ENCODE measurements at regions not wholly inside any gene's neighbourhood (a gene's known extent, or its start where the extent isn't known, plus 50 kb on each side); places are given as distances from the start of the nearest gene placed in this dataset.
"Not testable (repeated sequence)": the region's sequence is repeated elsewhere in the genome, so short reads cannot be mapped to it uniquely, and the experiment has no call there.

- DNase-seq (ENCODE audit: low spot score): no peak
Measured at GRCh38 chrX:40414335-40414734, 166.4 kb upstream of the ATP6AP2 start.

DNA sequence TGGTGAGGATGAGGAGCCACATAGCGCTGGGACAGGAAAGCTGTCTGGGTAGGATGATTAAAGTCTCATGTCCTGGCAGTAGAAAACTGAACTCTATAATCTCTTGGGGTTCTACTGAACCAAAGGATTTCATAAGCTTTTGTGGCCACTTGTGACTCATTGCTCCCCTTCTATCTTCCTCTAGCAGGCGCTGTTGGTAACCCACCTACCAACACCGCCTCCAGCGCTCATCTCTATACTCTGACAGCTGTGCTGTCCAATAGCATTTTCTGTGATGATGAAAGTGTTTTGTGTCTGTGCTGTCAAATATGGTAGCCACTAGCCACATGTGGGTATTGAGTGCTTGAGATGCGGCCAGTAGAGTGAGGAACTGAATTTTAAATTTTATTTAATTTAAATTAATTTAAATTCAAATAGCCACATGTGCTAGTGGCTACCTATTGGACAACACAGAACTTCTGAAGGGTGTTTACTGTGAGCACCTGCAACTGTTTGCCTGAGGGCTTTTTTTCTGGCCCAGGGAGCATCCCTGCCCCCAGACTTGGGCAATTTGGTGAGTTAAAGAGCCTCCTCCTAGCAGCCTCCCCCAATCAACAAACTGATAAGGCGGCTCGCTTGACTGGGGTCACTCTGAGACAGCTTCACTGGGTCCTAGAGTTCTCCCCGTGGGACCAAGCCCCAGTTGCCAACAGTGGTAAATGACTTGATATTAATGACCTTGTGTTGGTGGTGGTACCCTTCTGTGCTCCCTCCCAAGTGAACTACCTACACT is 169.2 kb upstream of the ATP6AP2 start:
- DNase-seq (ENCODE audit: low spot score): no peak

- DNase-seq (ENCODE audit: low spot score): no peak
Measured at GRCh38 chrX:40410859-40411258, 169.9 kb upstream of the ATP6AP2 start.

- no peak for DNase-seq (ENCODE audit: low spot score)
Measured at GRCh38 chrX:40406330-40406859, 174.4 kb upstream of the ATP6AP2 start.

DNA sequence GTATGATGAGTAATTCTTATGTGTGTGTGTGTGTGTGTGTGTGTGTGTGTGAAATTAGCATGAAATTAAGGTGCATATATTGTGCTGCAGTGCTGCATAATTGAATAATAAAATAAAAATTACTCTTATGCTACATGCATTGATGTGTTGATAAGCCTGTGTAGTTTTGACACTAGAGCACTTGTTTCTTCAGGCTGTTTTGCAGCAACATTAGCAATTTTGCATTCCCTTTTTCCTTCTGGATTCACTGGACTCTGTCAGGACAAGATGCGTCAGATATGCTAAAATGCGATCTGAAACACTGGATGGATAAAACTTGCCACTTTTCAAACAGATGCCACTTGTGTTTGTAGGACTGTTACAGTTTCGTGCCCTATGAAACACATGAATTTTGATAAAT is 175.4 kb upstream of the ATP6AP2 start:
- DNase-seq (ENCODE audit: low spot score): no peak

DNA sequence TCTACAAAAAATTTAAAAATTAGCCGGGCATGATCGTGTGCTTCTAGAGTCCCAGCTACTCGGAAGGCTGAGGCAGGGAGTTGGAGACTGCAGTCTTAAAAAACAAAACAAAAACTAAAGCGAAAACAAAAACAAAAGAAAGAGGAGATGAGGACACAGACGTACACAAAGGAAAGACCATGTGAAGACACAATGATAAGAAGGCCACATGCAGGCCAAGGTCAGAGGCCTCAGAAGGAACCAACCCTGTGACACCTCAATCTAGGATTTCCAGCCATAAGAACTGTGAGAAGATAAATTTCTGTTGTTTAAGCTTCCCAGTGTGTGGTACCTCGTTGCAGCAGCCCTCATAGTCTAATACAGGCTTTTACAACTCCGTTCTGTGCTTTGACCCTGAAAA is 177.0 kb upstream of the ATP6AP2 start:
- DNase-seq (ENCODE audit: low spot score): no peak

GRCh38 chrX:40402831-40403533 is 177.8 kb upstream of the ATP6AP2 start:
- DNase-seq (ENCODE audit: low spot score): no peak

GRCh38 chrX:40395102-40395501 is 185.7 kb upstream of the ATP6AP2 start:
- DNase-seq (ENCODE audit: low spot score): no peak

DNA sequence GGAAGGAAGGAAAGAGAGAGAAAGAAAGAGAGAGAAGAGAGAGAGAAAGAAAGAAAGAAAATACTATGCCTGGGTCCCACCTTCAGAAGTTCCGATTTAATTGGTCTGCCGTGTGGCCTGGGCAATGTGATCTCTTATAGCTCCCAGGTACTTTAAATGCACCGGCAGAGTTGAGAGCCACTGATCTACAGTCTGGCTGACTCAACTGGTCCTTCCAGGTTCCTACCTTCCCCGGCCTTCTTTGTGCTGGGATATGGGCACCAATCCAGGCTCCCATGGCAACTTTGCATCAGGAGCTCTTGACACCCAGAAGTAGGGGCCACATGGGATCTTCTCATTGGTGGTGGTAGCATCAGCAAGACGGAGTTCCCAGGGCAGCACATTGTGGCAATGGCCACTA is 186.5 kb upstream of the ATP6AP2 start:
- no peak for DNase-seq (ENCODE audit: low spot score)

- no peak for DNase-seq (ENCODE audit: low spot score)
Measured at GRCh38 chrX:40392599-40392998, 188.2 kb upstream of the ATP6AP2 start.

GRCh38 chrX:40391662-40392061 is 189.1 kb upstream of the ATP6AP2 start:
- no peak for DNase-seq (ENCODE audit: low spot score)

DNA sequence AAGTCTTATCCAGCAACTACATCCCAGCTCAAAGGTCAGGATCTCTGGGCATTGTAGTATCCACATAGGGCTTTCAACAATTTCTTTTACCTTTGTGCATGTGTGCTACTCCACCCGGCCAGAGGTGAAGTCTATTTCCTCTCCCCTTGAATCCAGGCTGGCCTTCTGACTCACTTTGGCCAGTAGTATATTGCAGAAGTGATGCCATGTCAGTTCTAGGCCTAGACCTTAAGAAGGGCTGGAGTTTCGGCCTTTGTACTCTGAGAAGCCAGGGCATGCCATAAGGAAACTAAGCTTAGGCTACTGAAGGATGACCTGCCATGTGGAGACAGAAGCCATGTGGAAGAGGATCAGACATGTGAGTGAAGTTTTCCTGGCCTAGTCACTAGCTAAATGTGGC is 191.2 kb upstream of the ATP6AP2 start:
- no peak for DNase-seq (ENCODE audit: low spot score)

DNA sequence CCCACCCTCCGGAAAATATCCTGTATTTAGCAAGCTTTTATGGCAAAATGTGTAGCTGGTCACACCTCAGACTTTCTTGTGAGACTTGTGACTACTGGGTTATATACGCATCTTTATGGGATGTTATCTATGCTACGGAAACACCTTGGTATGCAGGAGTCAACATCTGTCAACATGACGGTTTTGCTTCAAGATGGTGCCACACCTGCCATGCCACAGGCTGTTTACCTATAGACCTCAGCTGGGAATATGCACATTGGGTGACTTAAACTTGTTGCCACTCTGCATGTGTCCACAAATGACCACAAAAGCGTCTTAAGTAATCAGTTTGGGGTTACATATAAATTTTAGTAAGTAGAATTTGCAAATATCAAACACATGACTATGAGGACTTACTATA is 192.3 kb upstream of the ATP6AP2 start:
- no peak for DNase-seq (ENCODE audit: low spot score)

DNA sequence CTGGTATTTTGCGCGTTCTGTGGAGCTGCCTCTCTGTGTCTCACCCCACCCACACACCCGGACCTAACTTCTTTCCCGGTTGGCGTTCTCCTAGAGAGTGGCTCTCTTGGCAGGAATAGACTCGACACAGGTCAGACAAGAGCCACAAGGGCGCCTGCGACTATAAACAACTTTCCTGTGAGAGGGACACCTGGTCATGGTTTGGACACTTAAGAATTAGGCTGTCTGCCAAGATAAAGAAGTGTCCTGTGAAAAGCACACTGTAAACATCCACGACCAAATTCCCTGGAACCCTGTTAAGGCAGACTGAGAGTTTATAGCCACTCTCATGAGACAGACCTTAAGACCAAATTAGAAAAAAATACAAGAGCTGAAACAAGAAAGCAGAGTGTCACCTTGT is 192.9 kb upstream of the ATP6AP2 start:
- DNase-seq (ENCODE audit: low spot score): not testable (repeated sequence)

- not testable (repeated sequence) for DNase-seq (ENCODE audit: low spot score)
Measured at GRCh38 chrX:40387311-40387710, 193.5 kb upstream of the ATP6AP2 start.

DNA sequence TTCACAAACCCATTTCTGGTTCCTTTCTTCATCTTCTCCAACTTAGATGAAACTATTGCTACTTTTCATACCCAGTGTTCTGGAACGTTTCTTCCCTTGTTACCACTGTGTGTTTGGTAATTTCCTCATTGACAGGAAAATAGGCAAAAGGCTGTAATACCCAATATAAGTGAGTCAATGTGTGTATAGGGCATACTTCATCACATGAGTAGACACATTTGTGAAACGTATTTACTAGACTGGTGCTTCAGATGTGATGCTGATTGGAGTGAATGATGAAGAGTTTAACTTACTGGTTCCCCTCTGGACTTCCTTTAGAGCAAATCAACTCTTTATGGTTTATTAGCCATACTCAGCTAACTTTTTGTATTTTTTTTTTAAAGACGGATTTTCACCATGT is 195.1 kb upstream of the ATP6AP2 start:
- no peak for DNase-seq (ENCODE audit: low spot score)

- no peak for DNase-seq (ENCODE audit: low spot score)
Measured at GRCh38 chrX:40385256-40385655, 195.5 kb upstream of the ATP6AP2 start.

DNA sequence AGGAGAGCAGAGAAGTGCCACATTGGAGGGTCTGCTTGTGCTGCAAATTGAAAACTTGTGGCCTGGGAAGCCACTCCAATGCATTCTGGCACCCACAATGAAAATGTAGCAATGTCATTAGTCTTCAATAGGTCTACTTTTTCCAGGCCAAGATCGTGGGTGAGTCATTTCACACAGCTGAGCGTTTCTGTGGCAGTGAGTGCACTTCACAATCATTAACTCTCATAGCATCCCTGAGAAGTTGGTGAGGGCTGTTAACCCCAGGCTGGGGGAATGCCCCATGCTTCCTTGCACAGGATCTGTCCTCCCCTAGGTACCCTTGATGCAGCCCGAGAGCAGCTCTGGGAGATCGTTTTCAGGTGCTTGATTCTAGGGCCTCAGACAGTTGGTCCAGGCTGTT is 196.8 kb upstream of the ATP6AP2 start:
- DNase-seq (ENCODE audit: low spot score): no peak

- DNase-seq (ENCODE audit: low spot score): no peak
Measured at GRCh38 chrX:40383360-40383759, 197.4 kb upstream of the ATP6AP2 start.

- DNase-seq (ENCODE audit: low spot score): no peak
Measured at GRCh38 chrX:40380655-40381488, 199.9 kb upstream of the ATP6AP2 start.

- DNase-seq (ENCODE audit: low spot score): no peak
Measured at GRCh38 chrX:40377684-40378083, 203.1 kb upstream of the ATP6AP2 start.

DNA sequence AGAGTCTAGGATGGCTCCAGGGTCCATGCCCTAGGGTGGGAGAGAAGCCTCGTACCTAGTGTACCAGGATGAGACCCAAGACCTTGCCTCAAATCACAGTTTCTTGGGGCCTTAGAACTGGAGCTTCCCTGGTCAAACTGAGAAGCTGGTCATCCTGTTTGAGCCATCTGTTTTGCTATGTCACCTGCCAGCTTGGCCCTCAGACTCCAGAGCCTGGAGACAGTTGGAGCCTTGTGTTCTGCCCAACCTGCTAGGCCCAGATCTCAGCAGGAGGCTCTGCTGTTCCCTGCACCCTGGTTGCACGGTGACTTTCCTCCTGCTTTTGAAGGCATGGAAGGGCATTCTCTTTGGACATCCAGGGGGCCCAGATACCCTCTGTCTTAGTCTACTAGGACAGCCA is 206.3 kb upstream of the ATP6AP2 start:
- DNase-seq (ENCODE audit: low spot score): no peak

DNA sequence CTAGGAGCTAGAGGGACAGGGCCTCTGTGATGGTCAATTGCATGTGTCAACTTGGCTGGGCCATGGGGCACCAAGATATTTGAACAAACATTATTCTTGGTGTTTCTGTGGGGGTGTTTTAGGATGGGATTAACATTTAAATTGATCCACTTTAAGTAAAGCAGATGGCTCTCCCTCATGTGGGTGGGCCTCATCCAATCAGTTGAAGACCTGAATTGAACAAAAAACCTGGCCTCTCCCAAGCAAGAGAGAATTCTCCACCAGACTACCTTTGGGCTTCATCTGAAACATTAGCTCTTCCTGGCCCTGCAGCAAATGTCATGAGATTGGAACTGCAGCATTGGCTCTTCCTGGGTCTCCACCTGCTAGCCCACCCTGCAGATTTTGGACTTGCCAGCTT is 207.1 kb upstream of the ATP6AP2 start:
- DNase-seq (ENCODE audit: low spot score): no peak

Measured in HuH-7.5 (cell line).